ENCODE measurements at regions not wholly inside any gene's neighbourhood (a gene's known extent, or its start where the extent isn't known, plus 50 kb on each side); places are given as distances from the start of the nearest gene placed in this dataset.
"Not testable (repeated sequence)": the region's sequence is repeated elsewhere in the genome, so short reads cannot be mapped to it uniquely, and the experiment has no call there.

DNA sequence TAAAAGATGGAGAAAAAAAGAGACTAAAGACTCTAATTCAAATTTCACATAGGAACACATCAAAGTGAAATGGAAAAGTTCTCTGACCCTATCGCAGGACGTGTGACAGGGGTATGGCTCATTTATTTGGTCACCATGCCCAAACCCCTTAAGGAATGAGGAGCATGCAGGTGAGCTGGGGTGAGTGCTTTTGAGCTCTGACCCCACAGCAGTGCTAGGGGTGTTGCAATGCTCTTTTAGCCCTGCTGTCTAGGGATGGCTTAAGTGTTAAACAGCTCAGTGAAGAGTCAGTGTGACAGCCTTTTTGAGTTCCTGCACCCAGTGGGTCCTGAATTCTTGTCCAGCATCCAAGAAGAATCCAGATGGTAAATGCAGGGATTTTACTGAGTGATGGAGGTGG, 143.0 kb upstream of the ANKRD55 start:
- no peaks in the 10 kb centered on the region for H3K27me3 ChIP-seq (ENCODE audit: control insufficient read depth in 3 of 3, insufficient read depth in 3 of 3, low read length in 3 of 3)
- H3K4me1 ChIP-seq (ENCODE audit: control insufficient read depth in 3 of 3, insufficient read depth in 3 of 3, low read length in 3 of 3) = no peaks in the 10 kb centered on the region
- H3K9me3 ChIP-seq (ENCODE audit: control insufficient read depth in 3 of 3, low read length in 3 of 3) = no peaks in the 10 kb centered on the region
- H3K36me3 ChIP-seq (ENCODE audit: control insufficient read depth in 3 of 3, insufficient read depth in 3 of 3, low read length in 3 of 3) = no peaks in the 10 kb centered on the region
- no peak overlapping the region for H3K9ac ChIP-seq (ENCODE audit: low read depth in 1 of 3, low read length in 3 of 3)
- H3K4me3 ChIP-seq (ENCODE audit: low read length in 3 of 3) = no peak overlapping the region
- H3K27ac ChIP-seq (ENCODE audit: low read depth, low read length) = no peak overlapping the region

DNA sequence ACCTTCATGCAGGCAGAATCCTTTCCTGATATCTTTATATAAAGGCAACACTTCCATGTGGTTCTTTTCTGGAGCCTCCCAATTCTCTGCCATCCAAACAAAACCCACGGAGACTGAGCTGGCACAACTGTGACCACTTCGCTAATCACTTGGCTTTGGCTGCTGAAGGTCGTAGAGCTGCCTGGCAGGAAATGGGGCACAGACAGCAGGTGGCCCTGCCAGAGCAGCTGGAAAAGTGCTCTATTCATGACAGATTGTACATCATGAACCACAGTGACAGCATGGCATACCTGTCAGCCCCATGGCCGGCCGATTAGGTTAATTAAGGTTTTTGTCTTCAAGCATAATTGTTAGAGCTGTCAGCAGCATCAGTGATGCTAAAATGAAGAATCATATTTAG, 141.9 kb upstream of the ANKRD55 start:
- Histone ChIP-seq H3K27me3 (ENCODE audit: control insufficient read depth in 3 of 3, insufficient read depth in 3 of 3, low read length in 3 of 3) (no peaks in the 10 kb centered on the region), H3K4me1 (ENCODE audit: control insufficient read depth in 3 of 3, insufficient read depth in 3 of 3, low read length in 3 of 3) (no peaks in the 10 kb centered on the region), H3K4me3 (ENCODE audit: low read length in 3 of 3) (no peak overlapping the region), H3K9ac (ENCODE audit: low read depth in 1 of 3, low read length in 3 of 3) (peak overlapping the region in 1 of 3 donors; percentile 24), H3K9me3 (ENCODE audit: control insufficient read depth in 3 of 3, low read length in 3 of 3) (no peaks in the 10 kb centered on the region), H3K27ac (ENCODE audit: low read depth, low read length) (no peak overlapping the region), H3K36me3 (ENCODE audit: control insufficient read depth in 3 of 3, insufficient read depth in 3 of 3, low read length in 3 of 3) (no peaks in the 10 kb centered on the region)

DNA sequence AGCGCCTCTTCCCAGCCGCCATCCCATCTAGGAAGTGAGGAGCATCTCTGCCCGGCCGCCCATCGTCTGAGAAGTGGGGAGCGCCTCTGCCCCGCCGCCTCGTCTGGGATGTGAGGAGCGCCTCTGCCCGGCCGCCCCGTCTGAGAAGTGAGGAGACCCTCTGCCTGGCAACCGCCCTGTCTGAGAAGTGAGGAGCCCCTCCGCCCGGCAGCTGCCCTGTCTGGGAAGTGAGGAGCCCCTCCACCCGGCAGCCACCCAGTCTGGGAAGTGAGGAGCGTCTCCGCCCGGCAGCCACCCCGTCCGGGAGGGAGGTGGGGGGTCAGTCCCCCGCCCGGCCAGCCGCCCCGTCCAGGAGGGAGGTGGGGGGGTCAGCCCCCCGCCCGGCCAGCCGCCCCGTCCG, 139.4 kb upstream of the ANKRD55 start:
- not testable (repeated sequence) for H3K9me3 ChIP-seq (ENCODE audit: control insufficient read depth in 3 of 3, low read length in 3 of 3); H3K36me3 ChIP-seq (ENCODE audit: control insufficient read depth in 3 of 3, insufficient read depth in 3 of 3, low read length in 3 of 3)

DNA sequence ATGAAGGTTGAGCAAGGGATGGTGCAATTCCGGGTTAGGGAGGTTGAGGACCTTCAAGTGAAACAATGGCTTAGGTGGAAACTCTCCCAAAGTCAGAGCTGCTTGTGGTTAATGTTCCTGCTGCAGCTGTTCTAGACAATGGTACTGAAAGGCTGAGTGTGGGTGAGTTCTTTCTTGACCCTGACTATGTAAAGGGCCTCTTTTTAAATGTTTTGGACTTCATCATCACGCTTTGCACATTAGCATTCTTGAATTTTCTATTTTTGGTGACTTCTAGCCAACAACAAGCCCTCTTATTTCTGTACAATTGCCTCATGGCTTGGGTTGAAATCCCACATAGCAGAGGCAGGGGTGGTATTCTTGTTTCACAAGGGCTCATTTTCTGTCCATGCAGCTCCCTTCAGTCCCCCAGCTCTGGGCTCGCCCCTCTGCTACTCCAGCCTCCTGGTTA, 136.3 kb upstream of the ANKRD55 start:
- H3K9me3 ChIP-seq (ENCODE audit: control insufficient read depth in 3 of 3, low read length in 3 of 3) = no peaks in the 10 kb centered on the region
- no peak overlapping the region for H3K4me3 ChIP-seq (ENCODE audit: low read length in 3 of 3)
- no peak overlapping the region for H3K9ac ChIP-seq (ENCODE audit: low read depth in 1 of 3, low read length in 3 of 3)
- H3K27me3 ChIP-seq (ENCODE audit: control insufficient read depth in 3 of 3, insufficient read depth in 3 of 3, low read length in 3 of 3) = no peaks in the 10 kb centered on the region
- H3K4me1 ChIP-seq (ENCODE audit: control insufficient read depth in 3 of 3, insufficient read depth in 3 of 3, low read length in 3 of 3) = no peaks in the 10 kb centered on the region
- no peak overlapping the region for H3K27ac ChIP-seq (ENCODE audit: low read depth, low read length)
- no peaks in the 10 kb centered on the region for H3K36me3 ChIP-seq (ENCODE audit: control insufficient read depth in 3 of 3, insufficient read depth in 3 of 3, low read length in 3 of 3)

More for the DNA sequence above, 139.4 kb upstream of the ANKRD55 start:
- H3K27ac ChIP-seq (ENCODE audit: low read depth, low read length); H3K27me3 ChIP-seq (ENCODE audit: control insufficient read depth in 3 of 3, insufficient read depth in 3 of 3, low read length in 3 of 3); H3K4me3 ChIP-seq (ENCODE audit: low read length in 3 of 3); H3K4me1 ChIP-seq (ENCODE audit: control insufficient read depth in 3 of 3, insufficient read depth in 3 of 3, low read length in 3 of 3); H3K9ac ChIP-seq (ENCODE audit: low read depth in 1 of 3, low read length in 3 of 3): not testable (repeated sequence)

DNA sequence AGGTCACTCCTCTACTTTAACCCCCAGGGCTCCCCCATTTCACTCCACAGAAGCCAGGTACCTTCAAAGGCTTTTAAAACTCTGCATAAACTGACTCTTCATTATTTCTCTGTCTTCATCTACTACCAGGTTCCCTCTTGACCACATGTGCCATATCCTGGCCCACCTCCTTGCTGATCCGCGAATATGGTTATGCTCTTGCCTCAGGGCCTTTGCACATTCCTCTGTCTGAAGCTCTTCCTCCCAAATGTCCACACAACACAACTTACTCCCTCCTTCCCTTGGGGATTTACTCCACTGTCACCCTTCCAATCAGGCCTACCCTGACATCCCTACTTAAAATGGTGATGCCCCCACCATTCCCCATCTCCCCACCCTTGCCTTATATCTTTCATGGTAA, 134.6 kb upstream of the ANKRD55 start:
- H3K4me3 ChIP-seq (ENCODE audit: low read length in 3 of 3) = no peak overlapping the region
- no peaks in the 10 kb centered on the region for H3K27me3 ChIP-seq (ENCODE audit: control insufficient read depth in 3 of 3, insufficient read depth in 3 of 3, low read length in 3 of 3)
- H3K4me1 ChIP-seq (ENCODE audit: control insufficient read depth in 3 of 3, insufficient read depth in 3 of 3, low read length in 3 of 3) = no peaks in the 10 kb centered on the region
- no peak overlapping the region for H3K9ac ChIP-seq (ENCODE audit: low read depth in 1 of 3, low read length in 3 of 3)
- H3K9me3 ChIP-seq (ENCODE audit: control insufficient read depth in 3 of 3, low read length in 3 of 3) = no peaks in the 10 kb centered on the region
- H3K27ac ChIP-seq (ENCODE audit: low read depth, low read length) = no peak overlapping the region
- H3K36me3 ChIP-seq (ENCODE audit: control insufficient read depth in 3 of 3, insufficient read depth in 3 of 3, low read length in 3 of 3) = no peaks in the 10 kb centered on the region

DNA sequence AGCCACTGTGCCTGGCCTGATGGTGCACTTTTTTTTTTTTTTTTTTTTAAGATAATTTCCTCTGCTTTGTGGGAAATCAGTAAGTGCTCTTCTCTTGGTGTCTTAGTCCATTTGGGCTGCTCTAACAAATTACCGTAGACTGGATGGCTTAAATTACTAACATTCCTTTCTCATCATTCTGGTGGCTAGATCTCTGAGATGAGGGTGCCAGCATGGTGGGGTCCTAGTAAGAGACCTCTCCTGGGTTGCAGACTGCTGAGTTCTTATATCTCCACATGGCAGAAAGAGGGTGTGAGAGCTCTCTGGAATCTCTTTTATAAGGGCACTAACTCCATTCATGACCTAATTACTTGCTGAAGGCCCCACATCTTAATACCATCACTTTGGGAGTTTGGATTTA, 133.9 kb upstream of the ANKRD55 start:
- H3K27me3 ChIP-seq (ENCODE audit: control insufficient read depth in 3 of 3, insufficient read depth in 3 of 3, low read length in 3 of 3) = no peaks in the 10 kb centered on the region
- H3K36me3 ChIP-seq (ENCODE audit: control insufficient read depth in 3 of 3, insufficient read depth in 3 of 3, low read length in 3 of 3) = no peaks in the 10 kb centered on the region
- no peak overlapping the region for H3K4me3 ChIP-seq (ENCODE audit: low read length in 3 of 3)
- no peaks in the 10 kb centered on the region for H3K4me1 ChIP-seq (ENCODE audit: control insufficient read depth in 3 of 3, insufficient read depth in 3 of 3, low read length in 3 of 3)
- H3K9me3 ChIP-seq (ENCODE audit: control insufficient read depth in 3 of 3, low read length in 3 of 3) = no peaks in the 10 kb centered on the region
- no peak overlapping the region for H3K27ac ChIP-seq (ENCODE audit: low read depth, low read length)
- no peak overlapping the region for H3K9ac ChIP-seq (ENCODE audit: low read depth in 1 of 3, low read length in 3 of 3)

DNA sequence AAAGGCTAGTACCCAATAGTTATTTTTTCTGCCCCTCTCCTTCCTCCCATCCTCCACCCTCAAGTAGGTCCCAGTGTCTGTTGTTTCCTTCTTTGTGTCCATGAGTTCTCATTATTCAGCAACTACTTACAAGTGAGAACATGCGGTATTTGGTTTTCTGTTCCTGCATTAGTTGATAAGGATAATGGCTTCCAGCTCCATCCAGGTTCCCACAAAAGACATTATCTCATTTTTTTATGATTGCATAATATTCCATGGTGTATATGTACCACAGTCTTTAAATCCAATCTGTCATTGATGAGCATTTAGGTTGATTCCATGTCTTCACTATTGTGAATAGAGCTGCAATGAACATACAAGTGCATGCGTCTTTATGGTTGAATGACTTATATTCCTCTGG, 128.3 kb upstream of the ANKRD55 start:
- no peaks in the 10 kb centered on the region for H3K9me3 ChIP-seq (ENCODE audit: control insufficient read depth in 3 of 3, low read length in 3 of 3)
- H3K27me3 ChIP-seq (ENCODE audit: control insufficient read depth in 3 of 3, insufficient read depth in 3 of 3, low read length in 3 of 3) = no peaks in the 10 kb centered on the region
- peaks cover 3 to 4% (median 4%) of the 10 kb centered on the region in 3 donors for H3K4me1 ChIP-seq (ENCODE audit: control insufficient read depth in 3 of 3, insufficient read depth in 3 of 3, low read length in 3 of 3)
- no peak overlapping the region for H3K9ac ChIP-seq (ENCODE audit: low read depth in 1 of 3, low read length in 3 of 3)
- no peaks in the 10 kb centered on the region for H3K36me3 ChIP-seq (ENCODE audit: control insufficient read depth in 3 of 3, insufficient read depth in 3 of 3, low read length in 3 of 3)
- no peak overlapping the region for H3K27ac ChIP-seq (ENCODE audit: low read depth, low read length)
- H3K4me3 ChIP-seq (ENCODE audit: low read length in 3 of 3) = no peak overlapping the region

DNA sequence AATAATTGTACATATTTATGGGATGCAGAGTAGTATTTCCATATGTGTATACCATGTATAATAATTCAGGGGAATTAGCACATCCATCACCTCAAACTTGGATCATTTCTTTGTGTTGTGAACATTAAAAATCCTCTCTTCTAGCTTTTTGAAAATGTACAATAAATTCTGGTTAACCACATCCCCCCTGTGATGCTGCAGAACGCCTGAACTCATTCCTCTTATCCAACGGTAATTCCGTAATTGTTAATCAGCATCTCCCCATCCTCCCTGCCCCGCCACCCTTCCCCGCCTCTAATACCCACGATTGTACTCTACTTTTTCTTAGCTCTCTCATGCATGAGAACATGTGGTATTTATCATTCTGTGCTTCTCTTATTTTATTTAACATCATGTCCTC, 127.7 kb upstream of the ANKRD55 start:
- H3K4me3 ChIP-seq (ENCODE audit: low read length in 3 of 3) = no peak overlapping the region
- H3K9ac ChIP-seq (ENCODE audit: low read depth in 1 of 3, low read length in 3 of 3) = no peak overlapping the region

DNA sequence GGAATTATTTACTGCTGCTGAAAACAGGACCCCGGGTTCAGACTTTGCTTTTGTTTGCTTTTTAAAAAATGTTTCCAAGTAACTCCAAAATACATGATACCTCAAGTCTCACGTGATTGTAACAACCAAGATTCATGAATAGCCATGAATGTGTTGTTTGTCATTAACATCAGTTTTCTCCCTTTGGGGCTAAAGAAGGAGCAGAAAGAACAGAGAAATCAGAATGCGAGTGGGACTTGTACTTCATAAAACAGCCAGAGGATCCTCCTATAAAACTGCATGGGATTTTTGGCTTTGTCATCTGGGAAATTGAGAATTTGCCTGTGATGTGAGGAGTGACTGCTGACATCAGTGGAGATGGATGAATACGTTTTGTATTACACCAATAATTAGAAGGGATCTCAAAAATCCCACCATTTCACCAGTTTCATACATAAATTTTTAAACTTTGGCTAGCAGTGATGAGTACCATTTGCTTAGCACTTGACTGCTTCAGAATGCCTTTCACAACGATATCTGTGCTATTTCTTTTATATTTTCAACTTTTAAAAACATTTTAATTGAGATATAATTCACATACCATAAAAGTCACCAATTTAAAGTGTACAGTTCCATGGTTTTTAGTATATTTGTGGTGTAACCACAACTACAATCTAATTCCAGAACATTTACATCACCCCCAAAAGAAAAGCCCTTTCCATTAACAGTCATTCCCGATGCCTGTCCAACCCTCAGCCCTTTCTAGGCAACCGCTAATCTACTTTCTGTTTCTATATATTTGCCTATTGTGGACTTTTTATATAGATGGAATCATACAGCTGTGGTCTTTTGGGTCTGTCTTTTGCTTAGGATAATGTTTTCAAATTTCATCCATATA, 126.9 kb upstream of the ANKRD55 start:
- no peaks in the 10 kb centered on the region for H3K27me3 ChIP-seq (ENCODE audit: control insufficient read depth in 3 of 3, insufficient read depth in 3 of 3, low read length in 3 of 3)
- no peak overlapping the region for H3K9ac ChIP-seq (ENCODE audit: low read depth in 1 of 3, low read length in 3 of 3)
- no peak overlapping the region for H3K27ac ChIP-seq (ENCODE audit: low read depth, low read length)
- no peak overlapping the region for H3K4me3 ChIP-seq (ENCODE audit: low read length in 3 of 3)
- H3K9me3 ChIP-seq (ENCODE audit: control insufficient read depth in 3 of 3, low read length in 3 of 3) = no peaks in the 10 kb centered on the region
- no peaks in the 10 kb centered on the region for H3K36me3 ChIP-seq (ENCODE audit: control insufficient read depth in 3 of 3, insufficient read depth in 3 of 3, low read length in 3 of 3)
- H3K4me1 ChIP-seq (ENCODE audit: control insufficient read depth in 3 of 3, insufficient read depth in 3 of 3, low read length in 3 of 3) = peaks cover 3 to 4% (median 4%) of the 10 kb centered on the region in 3 donors

More for the DNA sequence above, 127.7 kb upstream of the ANKRD55 start:
- Histone ChIP-seq H3K27ac (ENCODE audit: low read depth, low read length) (no peak overlapping the region), H3K4me1 (ENCODE audit: control insufficient read depth in 3 of 3, insufficient read depth in 3 of 3, low read length in 3 of 3) (peaks cover 3 to 4% (median 4%) of the 10 kb centered on the region in 3 donors), H3K9me3 (ENCODE audit: control insufficient read depth in 3 of 3, low read length in 3 of 3) (no peaks in the 10 kb centered on the region), H3K27me3 (ENCODE audit: control insufficient read depth in 3 of 3, insufficient read depth in 3 of 3, low read length in 3 of 3) (no peaks in the 10 kb centered on the region), H3K36me3 (ENCODE audit: control insufficient read depth in 3 of 3, insufficient read depth in 3 of 3, low read length in 3 of 3) (no peaks in the 10 kb centered on the region)

DNA sequence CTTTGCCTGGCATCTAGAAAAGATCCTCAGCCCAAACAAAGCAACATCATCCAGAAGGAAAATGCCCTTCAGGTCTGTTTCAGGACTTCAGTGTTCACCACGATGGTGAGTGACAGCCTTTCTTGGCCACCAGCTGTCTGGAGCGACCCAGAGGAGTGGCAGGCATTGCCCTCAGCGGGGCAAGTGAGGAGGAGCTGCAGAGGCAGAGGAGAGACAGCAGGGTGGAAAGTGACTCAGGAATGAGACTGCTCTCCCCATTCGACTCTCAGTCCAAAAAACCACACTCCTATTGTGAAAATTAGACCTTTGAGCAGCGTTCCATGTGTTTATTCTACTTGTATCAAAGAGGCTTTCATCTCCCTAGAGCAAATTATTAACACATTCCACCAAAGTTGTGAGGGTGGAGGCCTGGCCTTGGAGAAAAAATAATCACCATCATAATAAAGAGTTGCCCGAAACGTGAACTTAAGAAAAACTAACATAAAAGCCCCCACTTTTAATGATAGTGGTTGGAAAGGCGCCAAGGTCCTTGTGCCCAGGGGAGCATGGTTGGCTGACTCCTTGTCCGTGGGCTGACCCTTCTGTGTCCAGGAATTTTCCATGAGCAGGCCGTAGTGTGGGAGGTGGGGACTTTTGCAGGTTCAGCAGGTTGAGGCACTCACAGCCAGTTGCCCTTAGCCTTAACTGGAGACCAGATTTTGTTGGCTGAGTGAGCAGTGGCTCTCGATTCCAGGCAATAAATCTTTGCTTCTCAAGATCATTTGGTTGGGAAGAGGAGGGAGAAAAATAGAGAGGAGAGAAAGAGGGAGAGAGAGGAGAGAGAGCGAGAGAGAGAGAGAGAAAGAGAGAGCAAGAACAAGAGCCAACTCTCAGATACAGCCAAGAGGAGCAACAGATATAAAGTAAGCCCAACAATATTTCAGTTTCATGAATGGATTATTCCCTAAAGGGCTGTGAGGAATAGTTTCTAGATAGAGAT, 125.9 kb upstream of the ANKRD55 start:
- Histone ChIP-seq H3K27ac (ENCODE audit: low read depth, low read length) (no peak overlapping the region), H3K4me3 (ENCODE audit: low read length in 3 of 3) (no peak overlapping the region), H3K9ac (ENCODE audit: low read depth in 1 of 3, low read length in 3 of 3) (no peak overlapping the region)

More for the DNA sequence above, 125.9 kb upstream of the ANKRD55 start:
- Histone ChIP-seq H3K27me3 (ENCODE audit: control insufficient read depth in 3 of 3, insufficient read depth in 3 of 3, low read length in 3 of 3) (no peaks in the 10 kb centered on the region), H3K9me3 (ENCODE audit: control insufficient read depth in 3 of 3, low read length in 3 of 3) (no peaks in the 10 kb centered on the region), H3K4me1 (ENCODE audit: control insufficient read depth in 3 of 3, insufficient read depth in 3 of 3, low read length in 3 of 3) (peaks cover 3 to 4% (median 4%) of the 10 kb centered on the region in 3 donors), H3K36me3 (ENCODE audit: control insufficient read depth in 3 of 3, insufficient read depth in 3 of 3, low read length in 3 of 3) (no peaks in the 10 kb centered on the region)
